ENCODE measurements at regions not wholly inside any gene's neighbourhood (a gene's known extent, or its start where the extent isn't known, plus 50 kb on each side); places are given as distances from the start of the nearest gene placed in this dataset.
A peak's percentile ranks its signal among the peaks of the same experiment; 100 is the strongest.

DNA sequence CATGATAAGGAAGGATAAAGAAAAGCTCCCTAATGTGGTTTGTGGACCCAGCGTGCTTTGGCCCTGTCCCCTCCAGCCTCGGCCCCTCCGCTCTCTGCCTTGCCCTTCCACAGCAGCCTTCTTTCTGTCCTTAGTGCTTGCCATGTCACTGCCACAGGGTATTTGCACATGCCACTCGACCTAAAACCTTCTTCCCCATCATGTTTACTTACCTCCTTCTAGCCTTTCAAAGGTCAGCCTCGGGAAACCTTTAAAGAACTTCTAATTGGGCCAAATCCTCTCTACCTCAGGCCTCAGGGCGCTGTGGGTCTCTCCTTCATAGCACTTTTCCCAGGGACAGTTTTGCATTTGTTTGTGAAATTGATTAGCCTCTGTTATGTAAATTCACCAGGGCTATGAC, 73.0 kb downstream of the SCN11A start:
- no peak overlapping the region for H4K5ac ChIP-seq (ENCODE audit: insufficient read length, low read depth, low read length)
- H3K9me3 ChIP-seq (ENCODE audit: insufficient read depth in 2 of 2, low read depth in 1 of 2, low read length in 1 of 2), result no peaks in the 10 kb centered on the region
- no peak overlapping the region for H2BK5ac ChIP-seq (ENCODE audit: low read depth, low read length)
- no peak overlapping the region for H3K4me2 ChIP-seq (ENCODE audit: insufficient read depth in 1 of 2, low read depth in 2 of 2, low read length in 2 of 2)
- no peaks in the 10 kb centered on the region for H3K79me2 ChIP-seq (ENCODE audit: control insufficient read depth in 1 of 2, insufficient read depth in 2 of 2, low read length in 2 of 2)
- H3K23ac ChIP-seq (ENCODE audit: insufficient read length), result no peak overlapping the region
- no peak overlapping the region for H3K27ac ChIP-seq (ENCODE audit: low read depth, low read length)
- TF ChIP-seq, protein P1, sequence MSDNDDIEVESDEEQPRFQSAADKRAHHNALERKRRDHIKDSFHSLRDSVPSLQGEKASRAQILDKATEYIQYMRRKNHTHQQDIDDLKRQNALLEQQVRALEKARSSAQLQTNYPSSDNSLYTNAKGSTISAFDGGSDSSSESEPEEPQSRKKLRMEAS (IDR thresholded peaks at IDR 0.05), result no peak
- peak; percentile 72 for TF ChIP-seq KDM1A (IDR thresholded peaks at IDR 0.05; ENCODE audit: borderline replicate concordance, low read length)
- TF ChIP-seq BCL11A (IDR thresholded peaks at IDR 0.05; ENCODE audit: low read depth in 2 of 2, low read length in 2 of 2), result no peak
- TF ChIP-seq TCF12 (IDR thresholded peaks at IDR 0.05; ENCODE audit: low read depth, low read length), result no peak
- no peak for TF ChIP-seq CHD1 (IDR thresholded peaks at IDR 0.05; ENCODE audit: low read depth, low read length)
- no peak for TF ChIP-seq SIX5 (IDR thresholded peaks at IDR 0.05; ENCODE audit: low read depth, low read length)
- no peak for TF ChIP-seq EZH2 (IDR thresholded peaks at IDR 0.05; ENCODE audit: low read depth, low read length, severe bottlenecking)
- TF ChIP-seq SIRT6 (IDR thresholded peaks at IDR 0.05; ENCODE audit: low read length), result no peak
- H4K8ac ChIP-seq (ENCODE audit: extremely low read depth, insufficient read depth, low read length), result no peak overlapping the region
- no peaks in the 10 kb centered on the region for H3K79me1 ChIP-seq (ENCODE audit: low read depth, low read length)
- FAIRE-seq (no peak), DNase-seq (ENCODE audit: low read depth in 1 of 2, low spot score in 2 of 2) (no peak)
- no peaks in the 10 kb centered on the region for H3K36me3 ChIP-seq (ENCODE audit: control insufficient read depth in 2 of 4, insufficient read depth in 4 of 4, low read length in 3 of 4)
- no peak overlapping the region for H3K4ac ChIP-seq (replicated peaks; ENCODE audit: insufficient read length, low read depth, low read length)
- no peak overlapping the region for H4K91ac ChIP-seq (replicated peaks; ENCODE audit: insufficient read length, low read length)
- POLR2A ChIA-PET (ENCODE audit: partially characterized antibody), result no interaction called here
- H3K56ac ChIP-seq (replicated peaks; ENCODE audit: insufficient read length, low read depth, low read length), result no peak overlapping the region
- H3K27me3 ChIP-seq (replicated peaks in 1 of 4; ENCODE audit: control insufficient read depth in 3 of 4, extremely low read depth in 1 of 4, insufficient read depth in 3 of 4, low read length in 3 of 4), result no peaks in the 10 kb centered on the region
- no peak overlapping the region for H3K18ac ChIP-seq (ENCODE audit: extremely low read depth, low read length)
- 83% methylated on average over 6 of the region's 6 CpGs; no CpG with 5 or more reads in 1 of the 2 experiments for WGBS, 2 experiments (ENCODE audit: extremely low coverage in 1 of 2, insufficient coverage in 1 of 2, insufficient read length in 1 of 2, insufficient replicate concordance in 2 of 2, low coverage in 1 of 2, low lambda C conversion rate in 2 of 2, missing lambda C conversion rate in 1 of 2)
- no peak overlapping the region for H2AFZ ChIP-seq (ENCODE audit: low read length)
- no peak overlapping the region for H2BK12ac ChIP-seq (ENCODE audit: low read depth, low read length)
- H2BK120ac ChIP-seq (replicated peaks; ENCODE audit: low read depth, low read length), result no peak overlapping the region
- H3K14ac ChIP-seq (ENCODE audit: insufficient read length), result no peak overlapping the region
- no peak overlapping the region for H2BK15ac ChIP-seq (ENCODE audit: low read length)
- no peak overlapping the region for H3K9ac ChIP-seq (replicated peaks in 1 of 4; ENCODE audit: extremely low read depth in 1 of 4, low read depth in 3 of 4, low read length in 3 of 4)
- H3K4me1 ChIP-seq (replicated peaks in 1 of 4; ENCODE audit: control insufficient read depth in 3 of 4, insufficient read depth in 4 of 4, low read length in 3 of 4), result no peaks in the 10 kb centered on the region; a peak in 1 of 7 replicates
- CTCF ChIA-PET (ENCODE audit: partially characterized antibody), result interaction anchor here (0.6 to 2.1 kb wide), 4 partner anchors 8 to 464 kb away, joined by 3 to 7 read pairs (median 4); no protein-coding TSS in a partner anchor
- H3K4me3 ChIP-seq (ENCODE audit: extremely low read depth in 1 of 4, insufficient read depth in 2 of 4, low read depth in 3 of 4, low read length in 4 of 4), result no peak overlapping the region
- no peaks in the 10 kb centered on the region for H3K23me2 ChIP-seq (ENCODE audit: low read depth, low read length)
- H2AK5ac ChIP-seq (ENCODE audit: low read depth, low read length), result no peak overlapping the region
- no peaks in the 10 kb centered on the region for H4K20me1 ChIP-seq (replicated peaks in 1 of 2; ENCODE audit: control insufficient read depth in 1 of 2, insufficient read depth in 2 of 2, low read length in 2 of 2)
- H2BK20ac ChIP-seq (ENCODE audit: low read length), result no peak overlapping the region

All from H1 (cell line).